ENCODE measurements at regions not wholly inside any gene's neighbourhood (a gene's known extent, or its start where the extent isn't known, plus 50 kb on each side); places are given as distances from the start of the nearest gene placed in this dataset.

- Histone ChIP-seq H3K36me3 (no peaks in the 10 kb centered on the region), H3K27me3 (no peaks in the 10 kb centered on the region), H3K4me3 (no peak overlapping the region), H3K9me3 (no peaks in the 10 kb centered on the region), H3K4me1 (no peaks in the 10 kb centered on the region), H3K27ac (no peak overlapping the region)
- ATAC-seq = no peak
- WGBS, 2 donors (ENCODE audit: low coverage in 1 of 2) = 60 to 85% methylated on average over 2 to 3 of the region's 3 CpGs
- TF ChIP-seq POLR2A (IDR thresholded peaks at IDR 0.05) (no peak), EP300 (IDR thresholded peaks at IDR 0.05) (no peak), POLR2AphosphoS5 (IDR thresholded peaks at IDR 0.05) (no peak)
- TF ChIP-seq, protein P1, sequence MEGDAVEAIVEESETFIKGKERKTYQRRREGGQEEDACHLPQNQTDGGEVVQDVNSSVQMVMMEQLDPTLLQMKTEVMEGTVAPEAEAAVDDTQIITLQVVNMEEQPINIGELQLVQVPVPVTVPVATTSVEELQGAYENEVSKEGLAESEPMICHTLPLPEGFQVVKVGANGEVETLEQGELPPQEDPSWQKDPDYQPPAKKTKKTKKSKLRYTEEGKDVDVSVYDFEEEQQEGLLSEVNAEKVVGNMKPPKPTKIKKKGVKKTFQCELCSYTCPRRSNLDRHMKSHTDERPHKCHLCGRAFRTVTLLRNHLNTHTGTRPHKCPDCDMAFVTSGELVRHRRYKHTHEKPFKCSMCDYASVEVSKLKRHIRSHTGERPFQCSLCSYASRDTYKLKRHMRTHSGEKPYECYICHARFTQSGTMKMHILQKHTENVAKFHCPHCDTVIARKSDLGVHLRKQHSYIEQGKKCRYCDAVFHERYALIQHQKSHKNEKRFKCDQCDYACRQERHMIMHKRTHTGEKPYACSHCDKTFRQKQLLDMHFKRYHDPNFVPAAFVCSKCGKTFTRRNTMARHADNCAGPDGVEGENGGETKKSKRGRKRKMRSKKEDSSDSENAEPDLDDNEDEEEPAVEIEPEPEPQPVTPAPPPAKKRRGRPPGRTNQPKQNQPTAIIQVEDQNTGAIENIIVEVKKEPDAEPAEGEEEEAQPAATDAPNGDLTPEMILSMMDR (IDR thresholded peaks at IDR 0.05) = no peak
These were observed 183.2 kb upstream of the FRMD6 start for GRCh38 chr14:51468523-51468922.

GRCh38 chr14:51472881-51473280, 178.8 kb upstream of the FRMD6 start:
- no peak overlapping the region for H3K27ac ChIP-seq

GRCh38 chr14:51473351-51473750, 178.4 kb upstream of the FRMD6 start:
- TF ChIP-seq POLR2AphosphoS5 (IDR thresholded peaks at IDR 0.05) (no peak), EP300 (IDR thresholded peaks at IDR 0.05) (no peak), POLR2A (IDR thresholded peaks at IDR 0.05) (no peak)
- TF ChIP-seq, protein P1 (IDR thresholded peaks at IDR 0.05) = no peak
- 81 to 91% methylated on average over 4 of the region's 4 CpGs for WGBS, 2 donors (ENCODE audit: low coverage in 1 of 2)
- Histone ChIP-seq H3K9me3 (no peaks in the 10 kb centered on the region), H3K4me3 (no peak overlapping the region), H3K4me1 (no peaks in the 10 kb centered on the region), H3K36me3 (no peaks in the 10 kb centered on the region), H3K27ac (no peak overlapping the region), H3K27me3 (no peaks in the 10 kb centered on the region)
- ATAC-seq = no peak

More at GRCh38 chr14:51472881-51473280, 178.8 kb upstream of the FRMD6 start:
- Histone ChIP-seq H3K4me1 (no peaks in the 10 kb centered on the region), H3K27me3 (no peaks in the 10 kb centered on the region), H3K9me3 (no peaks in the 10 kb centered on the region), H3K4me3 (no peak overlapping the region), H3K36me3 (no peaks in the 10 kb centered on the region)
- WGBS, 2 donors (ENCODE audit: low coverage in 1 of 2) = 31 to 73% methylated on average over 2 of the region's 2 CpGs
- no peak for ATAC-seq
- TF ChIP-seq EP300 (IDR thresholded peaks at IDR 0.05) (no peak), POLR2A (IDR thresholded peaks at IDR 0.05) (no peak), POLR2AphosphoS5 (IDR thresholded peaks at IDR 0.05) (no peak)
- TF ChIP-seq, protein P1 (IDR thresholded peaks at IDR 0.05) = no peak

DNA sequence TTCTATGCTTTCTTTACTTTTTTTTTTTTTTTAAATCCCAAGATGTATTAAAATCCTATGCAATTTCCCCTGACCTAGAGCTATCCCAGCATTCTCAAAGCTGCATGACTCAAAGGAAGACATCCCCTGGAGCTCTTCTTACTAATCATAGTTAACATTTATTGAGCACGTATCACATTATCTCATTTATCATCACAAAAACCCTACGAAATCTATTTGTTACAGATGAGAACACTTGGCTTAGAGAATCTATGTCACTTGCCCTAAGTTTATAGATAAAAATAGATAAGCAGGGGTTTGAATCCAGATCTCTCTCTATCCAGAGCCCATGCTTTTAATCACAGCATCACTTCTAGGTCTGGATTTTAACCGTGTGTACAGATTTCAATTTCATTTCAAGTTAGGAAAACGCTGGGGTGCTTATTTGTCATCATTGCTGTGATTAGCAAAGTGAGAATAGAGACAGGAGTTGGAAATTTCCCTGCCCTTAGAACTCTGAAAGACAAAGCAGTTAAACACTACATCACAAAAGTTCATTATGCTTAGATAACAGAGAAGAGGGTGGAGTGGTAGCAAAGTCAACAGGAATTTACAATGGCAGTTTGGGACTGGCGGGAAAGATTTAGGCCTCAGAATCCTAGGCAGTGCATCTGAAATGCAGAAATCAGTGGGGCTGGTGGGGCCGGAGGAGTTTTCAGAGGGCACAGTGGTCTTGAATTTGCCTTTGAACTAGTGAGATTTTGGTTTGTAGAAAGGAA, 177.7 kb upstream of the FRMD6 start:
- H3K4me1 ChIP-seq = no peaks in the 10 kb centered on the region
- no peaks in the 10 kb centered on the region for H3K9me3 ChIP-seq
- H3K36me3 ChIP-seq = no peaks in the 10 kb centered on the region
- H3K4me3 ChIP-seq = no peak overlapping the region
- WGBS, 2 donors (ENCODE audit: low coverage in 1 of 2) = 71 to 89% methylated on average over 4 to 6 of the region's 6 CpGs
- no peak for ATAC-seq
- no peak for TF ChIP-seq POLR2AphosphoS5 (IDR thresholded peaks at IDR 0.05)
- H3K27me3 ChIP-seq = no peaks in the 10 kb centered on the region
- H3K27ac ChIP-seq = no peak overlapping the region

DNA sequence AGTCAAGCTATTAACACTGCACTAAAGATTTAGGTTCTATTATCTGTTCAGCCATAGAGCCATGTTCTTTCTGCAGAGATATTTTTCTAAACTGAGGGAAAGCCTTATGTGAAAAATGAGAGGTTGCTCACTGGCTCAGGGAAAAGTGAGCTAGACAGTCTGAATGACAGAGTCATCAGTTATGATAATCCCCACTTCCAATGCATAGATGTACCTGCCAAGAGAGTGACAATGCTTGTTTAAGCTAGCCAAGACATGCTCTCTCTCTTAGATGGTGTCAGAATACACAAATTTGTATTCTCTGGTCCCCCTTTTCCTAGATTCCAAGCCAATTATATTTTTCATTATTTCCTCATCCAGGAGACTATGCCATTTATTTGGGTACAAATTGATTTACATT, 176.9 kb upstream of the FRMD6 start:
- no peaks in the 10 kb centered on the region for H3K9me3 ChIP-seq
- H3K4me3 ChIP-seq = no peak overlapping the region
- no peak overlapping the region for H3K27ac ChIP-seq
- TF ChIP-seq, protein P1 (IDR thresholded peaks at IDR 0.05) = no peak
- TF ChIP-seq EP300 (IDR thresholded peaks at IDR 0.05) (no peak), POLR2AphosphoS5 (IDR thresholded peaks at IDR 0.05) (no peak), POLR2A (IDR thresholded peaks at IDR 0.05) (no peak)
- no peaks in the 10 kb centered on the region for H3K36me3 ChIP-seq
- ATAC-seq = no peak
- H3K27me3 ChIP-seq = no peaks in the 10 kb centered on the region
- H3K4me1 ChIP-seq = peaks cover 0 to 3% (median 0%) of the 10 kb centered on the region in 3 donors
